Neural cell (in vitro differentiated cells): ENCODE measurements at regions not wholly inside any gene's neighbourhood (a gene's known extent, or its start where the extent isn't known, plus 50 kb on each side); places are given as distances from the start of the nearest gene placed in this dataset.

Experiments
- H2AFZ ChIP-seq: fragments of 200-600, 300-800 bp; sonication (generic), shearing (Covaris generic); 2 replicates; pipeline ENCODE4 v1.6.0; 2014; ENCODE audit warnings: low read depth, mild to moderate bottlenecking, antibody characterized with exemption, low read length, moderate library complexity
- H3F3A ChIP-seq: fragments of 200-600 bp; shearing (Covaris generic); 2 replicates; pipeline ENCODE4 v1.6.1; 2016; ENCODE audit warnings: mild to moderate bottlenecking, moderate library complexity, mixed read lengths, antibody characterized with exemption, low read length; ENCODE audit not compliant: insufficient read depth, poor library complexity, severe bottlenecking
- H3K27ac ChIP-seq: fragments of 200-600, 300-800 bp; sonication (generic), shearing (Covaris generic); 2 replicates; pipeline ENCODE4 v1.5.1; 2014; ENCODE audit warnings: mild to moderate bottlenecking, low read length, moderate library complexity
- H3K27me3 ChIP-seq: fragments of 300-800, 200-600 bp; sonication (generic), shearing (Covaris generic); 2 replicates; pipeline ENCODE4 v1.6.0; 2014; ENCODE audit warnings: mild to moderate bottlenecking, low read depth, low read length, moderate library complexity; ENCODE audit not compliant: insufficient read depth
- H3K36me3 ChIP-seq: fragments of 300-800, 200-600 bp; sonication (generic), shearing (Covaris generic); 2 replicates; pipeline ENCODE4 v1.5.1; 2014; ENCODE audit warnings: mild to moderate bottlenecking, antibody characterized with exemption, low read length, moderate library complexity; ENCODE audit not compliant: insufficient read depth
- H3K4me2 ChIP-seq: fragments of 300-800, 200-600 bp; sonication (generic), shearing (Covaris generic); 2 replicates; pipeline ENCODE4 v1.6.0; 2014; ENCODE audit warnings: mild to moderate bottlenecking, low read length
- H3K4me3 ChIP-seq: fragments of 300-800, 200-600 bp; sonication (generic), shearing (Covaris generic); 2 replicates; pipeline ENCODE4 v1.5.1; 2014; ENCODE audit warnings: mild to moderate bottlenecking, low read length, moderate library complexity
- H3K79me2 ChIP-seq: fragments of 200-600 bp; shearing (Covaris generic); replicated peaks from 2 replicates; pipeline ENCODE4 v1.6.0; 2014; ENCODE audit warnings: mild to moderate bottlenecking, low read length, moderate library complexity; ENCODE audit not compliant: insufficient read depth
- H3K9ac ChIP-seq: fragments of 300-800, 200-600 bp; sonication (generic), shearing (Covaris generic); 2 replicates; pipeline ENCODE4 v1.6.1; 2016; ENCODE audit warnings: mild to moderate bottlenecking, low read length, mixed read lengths
- H3K9me2 ChIP-seq: fragments of 200-600 bp; shearing (Covaris generic); 2 replicates; pipeline ENCODE4 v1.6.1; 2016; ENCODE audit warnings: mild to moderate bottlenecking, low read length, mixed read lengths; ENCODE audit not compliant: insufficient read depth
- H3K9me3 ChIP-seq: fragments of 200-600, 300-800 bp; sonication (generic), shearing (Covaris generic); 2 replicates; pipeline ENCODE4 v1.6.1; 2016; ENCODE audit warnings: mild to moderate bottlenecking, mixed run types, low read length, moderate library complexity, mixed read lengths
- H4K20me1 ChIP-seq: fragments of 200-600 bp; shearing (Covaris generic); 2 replicates; pipeline ENCODE4 v1.6.1; 2016; ENCODE audit warnings: mild to moderate bottlenecking, mixed run types; ENCODE audit not compliant: insufficient read depth
- CTCF ChIP-seq: fragments of 450-650 bp; IDR thresholded peaks from 2 replicates; pipeline ENCODE4 v1.5.1; 2014; ENCODE audit warnings: antibody characterized with exemption, mild to moderate bottlenecking, moderate library complexity; ENCODE audit not compliant: poor library complexity, severe bottlenecking
- EP300 ChIP-seq: fragments of 450-650 bp; conservative IDR thresholded peaks from 2 replicates; pipeline ENCODE4 v1.6.1; 2014; ENCODE audit warnings: antibody characterized with exemption, mild to moderate bottlenecking, moderate library complexity; ENCODE audit not compliant: poor library complexity, severe bottlenecking
- EZH2 ChIP-seq: fragments of 200-600, 300-800 bp; shearing (Covaris generic), sonication (generic); IDR thresholded peaks from 2 replicates; pipeline ENCODE4 v1.6.1; 2014; ENCODE audit warnings: antibody characterized with exemption, low read length, borderline replicate concordance, mild to moderate bottlenecking; ENCODE audit not compliant: insufficient read depth, poor library complexity, severe bottlenecking
- MXI1 ChIP-seq: fragments of 450-650 bp; conservative IDR thresholded peaks from 2 replicates; pipeline ENCODE4 v1.6.1; 2014; ENCODE audit warnings: antibody characterized with exemption, mild to moderate bottlenecking; ENCODE audit not compliant: poor library complexity, severe bottlenecking
- POLR2AphosphoS5 ChIP-seq: IDR thresholded peaks from 2 replicates; pipeline ENCODE4 v1.6.1; 2012
- RAD21 ChIP-seq: fragments of 450-650 bp; conservative IDR thresholded peaks from 2 replicates; pipeline ENCODE4 v1.6.1; 2014; ENCODE audit warnings: antibody characterized with exemption, mild to moderate bottlenecking, moderate library complexity
- SMC3 ChIP-seq: fragments of 450-650 bp; conservative IDR thresholded peaks from 2 replicates; pipeline ENCODE4 v1.6.1; 2014; ENCODE audit warnings: antibody characterized with exemption, mild to moderate bottlenecking, moderate library complexity; ENCODE audit not compliant: poor library complexity
- TAF1 ChIP-seq: IDR thresholded peaks from 2 replicates; pipeline ENCODE4 v1.6.1; 2012; ENCODE audit warnings: low read depth
- TF ChIP-seq, protein P1 (sequence below): IDR thresholded peaks from 2 replicates; pipeline ENCODE4 v1.6.1; 2012; ENCODE audit warnings: borderline replicate concordance

DNA sequence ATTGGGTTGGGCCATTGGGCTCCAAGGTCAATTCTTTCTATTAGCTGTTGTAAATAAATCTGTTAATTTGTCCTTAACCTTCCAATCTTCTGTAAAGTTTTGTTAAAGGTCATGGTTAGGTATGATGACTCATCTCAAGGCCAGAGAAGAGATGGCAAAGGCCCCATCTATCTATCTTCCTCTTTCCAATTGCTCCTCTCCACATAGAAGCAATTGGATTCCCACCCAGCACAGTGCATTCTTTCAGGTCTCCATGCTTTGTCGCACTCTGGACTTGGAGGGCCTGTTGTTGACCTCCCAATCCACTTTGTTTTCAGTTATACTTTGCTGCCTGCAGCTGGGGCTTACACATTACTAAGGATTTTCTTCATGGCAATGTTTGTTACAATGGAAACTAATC lies 118.5 kb downstream of the MFAP3L start:
- H3K79me2 ChIP-seq, result no peaks in the 10 kb centered on the region
- H3K4me3 ChIP-seq, result no peak overlapping the region
- no peaks in the 10 kb centered on the region for H3F3A ChIP-seq
- H3K36me3 ChIP-seq, result no peaks in the 10 kb centered on the region
- TF ChIP-seq TAF1 (no peak), EZH2 (no peak), MXI1 (no peak), SMC3 (no peak), CTCF (no peak), EP300 (no peak), RAD21 (no peak), POLR2AphosphoS5 (no peak)
- TF ChIP-seq, protein P1, sequence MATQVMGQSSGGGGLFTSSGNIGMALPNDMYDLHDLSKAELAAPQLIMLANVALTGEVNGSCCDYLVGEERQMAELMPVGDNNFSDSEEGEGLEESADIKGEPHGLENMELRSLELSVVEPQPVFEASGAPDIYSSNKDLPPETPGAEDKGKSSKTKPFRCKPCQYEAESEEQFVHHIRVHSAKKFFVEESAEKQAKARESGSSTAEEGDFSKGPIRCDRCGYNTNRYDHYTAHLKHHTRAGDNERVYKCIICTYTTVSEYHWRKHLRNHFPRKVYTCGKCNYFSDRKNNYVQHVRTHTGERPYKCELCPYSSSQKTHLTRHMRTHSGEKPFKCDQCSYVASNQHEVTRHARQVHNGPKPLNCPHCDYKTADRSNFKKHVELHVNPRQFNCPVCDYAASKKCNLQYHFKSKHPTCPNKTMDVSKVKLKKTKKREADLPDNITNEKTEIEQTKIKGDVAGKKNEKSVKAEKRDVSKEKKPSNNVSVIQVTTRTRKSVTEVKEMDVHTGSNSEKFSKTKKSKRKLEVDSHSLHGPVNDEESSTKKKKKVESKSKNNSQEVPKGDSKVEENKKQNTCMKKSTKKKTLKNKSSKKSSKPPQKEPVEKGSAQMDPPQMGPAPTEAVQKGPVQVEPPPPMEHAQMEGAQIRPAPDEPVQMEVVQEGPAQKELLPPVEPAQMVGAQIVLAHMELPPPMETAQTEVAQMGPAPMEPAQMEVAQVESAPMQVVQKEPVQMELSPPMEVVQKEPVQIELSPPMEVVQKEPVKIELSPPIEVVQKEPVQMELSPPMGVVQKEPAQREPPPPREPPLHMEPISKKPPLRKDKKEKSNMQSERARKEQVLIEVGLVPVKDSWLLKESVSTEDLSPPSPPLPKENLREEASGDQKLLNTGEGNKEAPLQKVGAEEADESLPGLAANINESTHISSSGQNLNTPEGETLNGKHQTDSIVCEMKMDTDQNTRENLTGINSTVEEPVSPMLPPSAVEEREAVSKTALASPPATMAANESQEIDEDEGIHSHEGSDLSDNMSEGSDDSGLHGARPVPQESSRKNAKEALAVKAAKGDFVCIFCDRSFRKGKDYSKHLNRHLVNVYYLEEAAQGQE, result no peak
- H3K9me3 ChIP-seq, result no peaks in the 10 kb centered on the region
- no peak overlapping the region for H3K4me2 ChIP-seq
- no peaks in the 10 kb centered on the region for H3K27me3 ChIP-seq
- H3K27ac ChIP-seq, result no peak overlapping the region
- H3K9ac ChIP-seq, result no peak overlapping the region
- no peaks in the 10 kb centered on the region for H4K20me1 ChIP-seq
- no peaks in the 10 kb centered on the region for H3K9me2 ChIP-seq
- H2AFZ ChIP-seq, result no peak overlapping the region

- Histone ChIP-seq H3F3A (no peaks in the 10 kb centered on the region), H3K9me2 (no peaks in the 10 kb centered on the region), H3K27ac (no peak overlapping the region), H3K4me2 (no peak overlapping the region), H3K79me2 (no peaks in the 10 kb centered on the region), H3K27me3 (no peaks in the 10 kb centered on the region), H3K4me3 (no peak overlapping the region), H3K9me3 (no peaks in the 10 kb centered on the region), H3K9ac (no peak overlapping the region), H3K36me3 (no peaks in the 10 kb centered on the region), H2AFZ (no peak overlapping the region), H4K20me1 (no peaks in the 10 kb centered on the region)
- TF ChIP-seq EP300, result no peak
- no peak for TF ChIP-seq TAF1
- TF ChIP-seq, protein P1, result no peak
- TF ChIP-seq RAD21, result no peak
- no peak for TF ChIP-seq SMC3
- no peak for TF ChIP-seq CTCF
- no peak for TF ChIP-seq EZH2
- TF ChIP-seq MXI1, result no peak
- no peak for TF ChIP-seq POLR2AphosphoS5
These were observed 119.4 kb downstream of the MFAP3L start for GRCh38 chr4:169906821-169907220.
